K562 (cell line): ENCODE measurements at regions not wholly inside any gene's neighbourhood (a gene's known extent, or its start where the extent isn't known, plus 50 kb on each side); places are given as distances from the start of the nearest gene placed in this dataset.

Source experiments
- ATAC-seq: fragments of 200-7000 bp; cut with Tn5 transposase; 3 replicates; pipeline ENCODE4 v1.9.1; 2020; ENCODE audit warnings: moderate library complexity
- BruUV-seq: library from RNA; stranded (reverse); fragments of 400-500 nt; replicated peaks from 2 replicates; lab custom pipeline; 2021; lab: Mats Ljungman, UMichigan
- CTCF ChIA-PET: fragments of 300-600 bp; formaldehyde crosslinking; extraction: SDS; loops from one replicate; lab custom pipeline; 2021; ENCODE audit warnings: low intra/inter-chr PET ratio; lab: Yijun Ruan, JAX
- POLR2A ChIA-PET: fragments of 300-600, 350-650 bp; sonication (Branson Sonifier 250); formaldehyde crosslinking; extraction: SDS; loops from one replicate; lab custom pipeline; 2021; ENCODE audit warnings: antibody characterized with exemption, inconsistent platforms; lab: Yijun Ruan, JAX
- DNase-seq, 4 experiments: peaks; one replicate each; pipeline versions ENCODE4 v3.0.0 to v3.0.0-alpha.2; 2011 to 2018; ENCODE audit warnings: low spot score in 3 of 4, mixed read lengths in 3 of 4; ENCODE audit errors: extremely low read depth in 1 of 4
- FAIRE-seq: peaks from 2 replicates; lab custom pipeline; 2011; peaks lifted over from hg19 to GRCh38; lab: Jason Lieb, UNC
- H2AFZ ChIP-seq: 2 replicates; pipeline ENCODE4 v1.6.0; 2011; ENCODE audit warnings: low read depth, low read length, control low read depth, inconsistent platforms
- H3K27ac ChIP-seq: fragments of 200-600 bp; 3 replicates; pipeline ENCODE4 v1.8.0; 2011; ENCODE audit warnings: low read depth, mild to moderate bottlenecking, control low read depth, inconsistent platforms, low read length, moderate library complexity, mixed read lengths; ENCODE audit errors: extremely low read depth
- H3K27me3 ChIP-seq, 2 experiments: fragments of 300-600 bp in 1 of 2; 2 replicates in 1 of 2; 3 replicates in 1 of 2; pipeline versions ENCODE4 v1.6.0 to v1.8.0; 2011; ENCODE audit warnings: inconsistent platforms in 2 of 2, low read length in 2 of 2, mild to moderate bottlenecking in 1 of 2, mixed read lengths in 1 of 2, moderate library complexity in 1 of 2; ENCODE audit not compliant: control insufficient read depth in 2 of 2, insufficient read depth in 2 of 2
- H3K36me3 ChIP-seq: fragments of 300-600 bp; 3 replicates; pipeline ENCODE4 v1.8.0; 2011; ENCODE audit warnings: mild to moderate bottlenecking, low read length, inconsistent platforms; ENCODE audit not compliant: control insufficient read depth, insufficient read depth
- H3K4me1 ChIP-seq, 2 experiments: fragments of 200-600 bp in 1 of 2; replicated peaks in 1 of 2; 2 replicates in 1 of 2; 3 replicates in 1 of 2; pipeline versions ENCODE4 v1.5.1 to v1.8.0; 2011; ENCODE audit warnings: inconsistent platforms in 2 of 2, low read length in 2 of 2, mild to moderate bottlenecking in 1 of 2, mixed read lengths in 1 of 2, moderate library complexity in 1 of 2; ENCODE audit not compliant: control insufficient read depth in 2 of 2, insufficient read depth in 2 of 2
- H3K4me2 ChIP-seq: 2 replicates; pipeline ENCODE4 v1.6.1; 2011; ENCODE audit warnings: low read length, control low read depth, inconsistent platforms, mixed read lengths; ENCODE audit not compliant: insufficient read depth
- H3K4me3 ChIP-seq: fragments of 200-600 bp; sonication (generic), shearing (Covaris generic); 2 replicates; pipeline ENCODE4 v1.5.1; 2016; ENCODE audit warnings: control low read depth, inconsistent platforms
- H3K79me2 ChIP-seq: fragments of 200-600 bp; 3 replicates; pipeline ENCODE4 v1.8.0; 2011; ENCODE audit warnings: low read length, inconsistent platforms; ENCODE audit not compliant: control insufficient read depth, insufficient read depth
- H3K9ac ChIP-seq, 2 experiments: 2 replicates each; pipeline versions ENCODE4 v1.6.0 to v1.6.1; 2011; ENCODE audit warnings: low read depth in 2 of 2, low read length in 2 of 2, control low read depth in 1 of 2, inconsistent platforms in 1 of 2, mild to moderate bottlenecking in 1 of 2, mixed read lengths in 1 of 2; ENCODE audit not compliant: insufficient read depth in 1 of 2
- H3K9me1 ChIP-seq: one replicate; pipeline ENCODE4 v1.6.0; 2011; ENCODE audit warnings: inconsistent platforms, mild to moderate bottlenecking, low read length, moderate library complexity; ENCODE audit not compliant: control insufficient read depth, insufficient read depth
- H3K9me3 ChIP-seq: replicated peaks from 2 replicates; pipeline ENCODE4 v1.5.1; 2011; ENCODE audit warnings: low read depth, low read length, inconsistent platforms; ENCODE audit not compliant: control insufficient read depth, insufficient read depth
- H4K20me1 ChIP-seq: replicated peaks from 2 replicates; pipeline ENCODE4 v1.6.1; 2011; ENCODE audit warnings: low read length, inconsistent platforms, mixed read lengths; ENCODE audit not compliant: control insufficient read depth, insufficient read depth
- CBFA2T2 ChIP-seq: fragments of 450-650 bp; conservative IDR thresholded peaks from 2 replicates; pipeline ENCODE4 v1.6.1; 2017; ENCODE audit warnings: mild to moderate bottlenecking
- CHAMP1 ChIP-seq: fragments of 450-650 bp; IDR thresholded peaks from 2 replicates; pipeline ENCODE4 v1.6.1; 2016; ENCODE audit warnings: mild to moderate bottlenecking
- DPF2 ChIP-seq: fragments of 450-650 bp; IDR thresholded peaks from 2 replicates; pipeline ENCODE4 v1.6.1; 2016
- HMBOX1 ChIP-seq: sonication (generic); IDR thresholded peaks from 2 replicates; pipeline ENCODE4 v1.6.1; 2016
- KDM1A ChIP-seq, 2 experiments: fragments of 450-650 bp; IDR thresholded peaks; 2 replicates each; pipeline ENCODE4 v1.6.1; 2016; ENCODE audit warnings: mild to moderate bottlenecking in 2 of 2
- LCOR ChIP-seq: sonication (generic); formaldehyde crosslinking; IDR thresholded peaks from 2 replicates; pipeline ENCODE4 v1.8.0; 2022; ENCODE audit warnings: mild to moderate bottlenecking, missing genetic modification reagents
- NELFE ChIP-seq: IDR thresholded peaks from 2 replicates; pipeline ENCODE4 v1.6.1; 2011; ENCODE audit warnings: mild to moderate bottlenecking; ENCODE audit not compliant: insufficient read depth, insufficient read length
- PRPF4 ChIP-seq: fragments of 200-400 bp; formaldehyde crosslinking; IDR thresholded peaks from one replicate; pipeline ENCODE4 v1.6.1; 2017; ENCODE audit warnings: low read length, low read depth, mild to moderate bottlenecking; ENCODE audit not compliant: insufficient read depth, poor library complexity, severe bottlenecking
- SMAD1 ChIP-seq: fragments of 150-350 bp; IDR thresholded peaks from 2 replicates; pipeline ENCODE4 v1.6.1; 2014; ENCODE audit warnings: low read length, low read depth; ENCODE audit not compliant: partially characterized antibody
- SRSF3 ChIP-seq: fragments of 200-400 bp; formaldehyde crosslinking; IDR thresholded peaks from 2 replicates; pipeline ENCODE4 v1.6.1; 2016; ENCODE audit warnings: mild to moderate bottlenecking, low read length, moderate library complexity; ENCODE audit not compliant: insufficient read depth
- TCFL5 ChIP-seq: fragments of 250-450 bp; sonication (Bioruptor Pico); conservative IDR thresholded peaks from 2 replicates; pipeline ENCODE4 v1.6.1; 2021; ENCODE audit warnings: mild to moderate bottlenecking, moderate library complexity, matching md5 sums
- YY1 ChIP-seq, 3 experiments: IDR thresholded peaks; 2 replicates each; pipeline ENCODE4 v1.6.1; 2011; ENCODE audit warnings: low read length in 2 of 3, mild to moderate bottlenecking in 2 of 3, moderate library complexity in 2 of 3, borderline replicate concordance in 1 of 3, control low read depth in 1 of 3, low read depth in 1 of 3; ENCODE audit not compliant: insufficient read depth in 3 of 3, insufficient replicate concordance in 2 of 3, control insufficient read depth in 1 of 3, insufficient read length in 1 of 3; ENCODE audit errors: extremely low read depth in 1 of 3
- ZBTB17 ChIP-seq: fragments of 450-650 bp; formaldehyde crosslinking; IDR thresholded peaks from 2 replicates; pipeline ENCODE4 v1.4.0; 2020; ENCODE audit warnings: mild to moderate bottlenecking
- WGBS: fragments of 100-300 bp; shearing (Covaris generic); methylation state at CpG from one replicate; pipeline ENCODE4 v1.1.6; 2016; ENCODE audit warnings: low coverage, mixed read lengths; ENCODE audit not compliant: insufficient coverage; ENCODE audit errors: missing lambda C conversion rate; 5-methylcytosine and 5-hydroxymethylcytosine counted together
- in situ Hi-C: fragments of 300-500 bp; cut with MboI; formaldehyde crosslinking; loops from 4 replicates; pipeline ENCODE4 v1.15.0; 2018; ENCODE audit warnings: inconsistent platforms, mixed read lengths
- intact Hi-C: fragments of 100-400 bp; cut with micrococcal nuclease; formaldehyde crosslinking; loops from 2 replicates; pipeline ENCODE4 v1.14.2; 2022
- TF ChIP-seq, protein P1 (sequence below): sonication (generic); formaldehyde crosslinking; IDR thresholded peaks from 2 replicates; pipeline ENCODE4 v1.5.0; 2020; ENCODE audit warnings: missing genetic modification reagents
- TF ChIP-seq, protein P2 (sequence below): sonication (generic); formaldehyde crosslinking; IDR thresholded peaks from 2 replicates; pipeline ENCODE4 v1.4.0; 2020; ENCODE audit warnings: mild to moderate bottlenecking, missing genetic modification reagents

DNA sequence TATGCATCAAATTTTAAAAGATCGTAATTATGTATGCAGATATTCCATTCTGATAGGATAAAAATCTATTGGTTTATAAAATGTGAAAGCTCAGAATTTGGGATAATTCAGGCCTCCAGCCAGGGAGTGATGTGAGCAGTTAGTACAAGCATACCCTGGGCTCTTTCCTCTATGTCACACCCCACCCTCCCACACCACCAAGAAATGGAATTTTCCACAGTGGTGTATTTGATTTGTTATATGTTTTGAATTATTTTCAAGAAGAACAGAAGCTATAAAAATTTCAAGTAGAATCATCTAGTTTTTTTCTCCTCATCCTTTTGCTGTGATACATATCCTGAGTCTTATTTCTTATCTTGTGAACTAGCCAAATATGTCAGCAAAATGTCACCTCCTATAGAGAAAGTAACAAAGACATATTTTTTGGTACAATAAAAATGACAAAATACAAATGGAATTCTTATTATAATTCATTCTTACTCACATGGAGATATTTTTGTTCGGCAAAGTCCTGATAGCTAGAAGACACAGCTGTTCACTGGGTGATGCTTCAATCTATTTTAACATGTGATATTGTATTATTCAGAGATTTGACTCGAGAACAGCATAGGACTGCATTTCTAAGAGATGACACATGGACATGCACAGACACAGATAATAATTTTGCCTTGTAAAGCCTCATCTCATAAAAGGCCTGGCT lies 61.2 kb upstream of the FRY start (continued):
- no peak for TF ChIP-seq CHAMP1
- TF ChIP-seq CBFA2T2, result no peak
- TF ChIP-seq ZBTB17 (CRISPR knock-in tag), result no peak
- TF ChIP-seq, protein P1, sequence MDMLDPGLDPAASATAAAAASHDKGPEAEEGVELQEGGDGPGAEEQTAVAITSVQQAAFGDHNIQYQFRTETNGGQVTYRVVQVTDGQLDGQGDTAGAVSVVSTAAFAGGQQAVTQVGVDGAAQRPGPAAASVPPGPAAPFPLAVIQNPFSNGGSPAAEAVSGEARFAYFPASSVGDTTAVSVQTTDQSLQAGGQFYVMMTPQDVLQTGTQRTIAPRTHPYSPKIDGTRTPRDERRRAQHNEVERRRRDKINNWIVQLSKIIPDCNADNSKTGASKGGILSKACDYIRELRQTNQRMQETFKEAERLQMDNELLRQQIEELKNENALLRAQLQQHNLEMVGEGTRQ (CRISPR knock-in tag), result no peak
- no peak for TF ChIP-seq SMAD1
- no peak for TF ChIP-seq NELFE
- TF ChIP-seq DPF2, result no peak
- TF ChIP-seq TCFL5 (CRISPR knock-in tag), result no peak

DNA sequence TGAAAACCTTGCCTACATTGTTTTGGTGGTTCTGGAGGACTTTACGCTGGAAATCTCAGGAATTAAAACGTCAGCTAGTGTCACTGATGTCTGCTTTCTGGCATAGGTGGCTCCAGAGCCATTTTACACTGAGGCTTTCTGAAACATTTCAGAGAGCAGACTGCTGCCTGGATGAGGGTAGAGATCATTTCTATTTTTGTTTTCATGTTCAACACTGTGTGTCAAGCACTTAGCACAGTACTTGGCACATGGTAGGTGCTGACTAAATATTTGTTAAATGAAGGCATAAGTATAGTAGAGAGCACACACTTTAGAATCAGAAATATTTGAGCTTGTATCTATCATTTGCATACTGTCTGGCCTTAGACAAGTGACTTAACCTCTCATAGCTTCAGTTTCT lies 59.1 kb upstream of the FRY start:
- Histone ChIP-seq H3K79me2 (no peaks in the 10 kb centered on the region), H3K36me3 (no peaks in the 10 kb centered on the region), H3K9me1 (no peaks in the 10 kb centered on the region), H3K4me3 (no peak overlapping the region), H3K9me3 (no peaks in the 10 kb centered on the region; the same call in 1 of the 2 replicates), H2AFZ (no peak overlapping the region), H4K20me1 (no peaks in the 10 kb centered on the region), H3K27me3 (no peaks in the 10 kb centered on the region), H3K27ac (no peak overlapping the region), H3K4me2 (no peak overlapping the region), H3K4me1 (no peaks in the 10 kb centered on the region), H3K9ac (no peak overlapping the region)
- ChIA-PET POLR2A (no interaction called here), CTCF (no interaction called here)
- DNase-seq, result no peak
- BruUV-seq, result no TSS peak
- in situ Hi-C loops, result no loop called here
- intact Hi-C loops, result no loop called here
- no peak for FAIRE-seq
- no peak for ATAC-seq
- WGBS, result 0% methylated on average over 2 of the region's 2 CpGs
- TF ChIP-seq SRSF3 (no peak), HMBOX1 (no peak), LCOR (no peak), YY1 (IDR thresholded peaks at IDR 0.05; ENCODE audit: borderline replicate concordance in 1 of 3, control insufficient read depth in 1 of 3, extremely low read depth in 1 of 3, insufficient read depth in 3 of 3, insufficient read length in 1 of 3, insufficient replicate concordance in 2 of 3, low read depth in 1 of 3, low read length in 2 of 3) (no peak), PRPF4 (no peak), KDM1A (IDR thresholded peaks at IDR 0.05) (no peak)
- TF ChIP-seq, protein P2, sequence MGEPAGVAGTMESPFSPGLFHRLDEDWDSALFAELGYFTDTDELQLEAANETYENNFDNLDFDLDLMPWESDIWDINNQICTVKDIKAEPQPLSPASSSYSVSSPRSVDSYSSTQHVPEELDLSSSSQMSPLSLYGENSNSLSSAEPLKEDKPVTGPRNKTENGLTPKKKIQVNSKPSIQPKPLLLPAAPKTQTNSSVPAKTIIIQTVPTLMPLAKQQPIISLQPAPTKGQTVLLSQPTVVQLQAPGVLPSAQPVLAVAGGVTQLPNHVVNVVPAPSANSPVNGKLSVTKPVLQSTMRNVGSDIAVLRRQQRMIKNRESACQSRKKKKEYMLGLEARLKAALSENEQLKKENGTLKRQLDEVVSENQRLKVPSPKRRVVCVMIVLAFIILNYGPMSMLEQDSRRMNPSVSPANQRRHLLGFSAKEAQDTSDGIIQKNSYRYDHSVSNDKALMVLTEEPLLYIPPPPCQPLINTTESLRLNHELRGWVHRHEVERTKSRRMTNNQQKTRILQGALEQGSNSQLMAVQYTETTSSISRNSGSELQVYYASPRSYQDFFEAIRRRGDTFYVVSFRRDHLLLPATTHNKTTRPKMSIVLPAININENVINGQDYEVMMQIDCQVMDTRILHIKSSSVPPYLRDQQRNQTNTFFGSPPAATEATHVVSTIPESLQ, result no peak
